Activated naive CD8-positive, alpha-beta T cell treated with anti-CD3 and anti-CD28 coated beads for 36 hours (primary cell): ENCODE measurements at regions not wholly inside any gene's neighbourhood (a gene's known extent, or its start where the extent isn't known, plus 50 kb on each side); places are given as distances from the start of the nearest gene placed in this dataset.
"Not testable (repeated sequence)": the region's sequence is repeated elsewhere in the genome, so short reads cannot be mapped to it uniquely, and the experiment has no call there.

Experiments
- DNase-seq: peaks from one replicate; pipeline ENCODE4 v3.0.0; 2021
- H3K27ac Mint-ChIP-seq: one replicate; pipeline ENCODE4 v1.8.0; 2022; ENCODE audit warnings: mild to moderate bottlenecking, moderate library complexity, mixed read lengths
- H3K27me3 Mint-ChIP-seq: one replicate; pipeline ENCODE4 v1.8.0; 2022; ENCODE audit warnings: mild to moderate bottlenecking, mixed read lengths
- H3K36me3 Mint-ChIP-seq: one replicate; pipeline ENCODE4 v1.8.0; 2021; ENCODE audit warnings: mild to moderate bottlenecking, mixed read lengths
- H3K4me1 Mint-ChIP-seq: one replicate; pipeline ENCODE4 v1.8.0; 2021; ENCODE audit warnings: mixed read lengths
- H3K4me3 Mint-ChIP-seq: one replicate; pipeline ENCODE4 v1.8.0; 2022; ENCODE audit warnings: mild to moderate bottlenecking, moderate library complexity, mixed read lengths
- H3K9me3 Mint-ChIP-seq: one replicate; pipeline ENCODE4 v1.8.0; 2022; ENCODE audit warnings: mixed read lengths

GRCh38 chr12:116661341-116661740 is 76.5 kb downstream of the SPRING1 start:
- no peak overlapping the region for H3K27ac Mint-ChIP-seq
- H3K27me3 Mint-ChIP-seq, result peaks cover 13% of the 10 kb centered on the region
- no peaks in the 10 kb centered on the region for H3K4me1 Mint-ChIP-seq
- H3K4me3 Mint-ChIP-seq, result no peak overlapping the region
- DNase-seq, result no peak
- H3K9me3 Mint-ChIP-seq, result no peaks in the 10 kb centered on the region
- H3K36me3 Mint-ChIP-seq, result no peaks in the 10 kb centered on the region

GRCh38 chr12:116660740-116661139 is 77.1 kb downstream of the SPRING1 start:
- not testable (repeated sequence) for H3K36me3 Mint-ChIP-seq, H3K27ac Mint-ChIP-seq, H3K4me3 Mint-ChIP-seq, H3K4me1 Mint-ChIP-seq, DNase-seq, H3K9me3 Mint-ChIP-seq
- peaks cover 13% of the 10 kb centered on the region for H3K27me3 Mint-ChIP-seq

- Mint-ChIP-seq H3K9me3 (no peaks in the 10 kb centered on the region), H3K36me3 (no peaks in the 10 kb centered on the region), H3K4me1 (no peaks in the 10 kb centered on the region), H3K4me3 (no peak overlapping the region), H3K27ac (no peak overlapping the region), H3K27me3 (peaks cover 13% of the 10 kb centered on the region)
- no peak for DNase-seq
These were observed 77.9 kb downstream of the SPRING1 start for GRCh38 chr12:116659771-116660481.

GRCh38 chr12:116657921-116658495 is 79.9 kb downstream of the SPRING1 start:
- Mint-ChIP-seq H3K4me3 (no peak overlapping the region), H3K36me3 (no peaks in the 10 kb centered on the region), H3K27me3 (peaks cover 7% of the 10 kb centered on the region)

GRCh38 chr12:116656306-116656705 is 81.6 kb downstream of the SPRING1 start:
- peaks cover 7% of the 10 kb centered on the region for H3K27me3 Mint-ChIP-seq
- H3K4me1 Mint-ChIP-seq, result no peaks in the 10 kb centered on the region
- H3K9me3 Mint-ChIP-seq, result no peaks in the 10 kb centered on the region
- H3K27ac Mint-ChIP-seq, result no peak overlapping the region
- no peak overlapping the region for H3K4me3 Mint-ChIP-seq
- H3K36me3 Mint-ChIP-seq, result no peaks in the 10 kb centered on the region
- DNase-seq, result no peak

More at GRCh38 chr12:116657921-116658495, 79.9 kb downstream of the SPRING1 start:
- DNase-seq, result no peak
- Mint-ChIP-seq H3K27ac (no peak overlapping the region), H3K9me3 (no peaks in the 10 kb centered on the region), H3K4me1 (no peaks in the 10 kb centered on the region)

GRCh38 chr12:116654226-116654743 is 83.6 kb downstream of the SPRING1 start:
- H3K27me3 Mint-ChIP-seq, result peaks cover 7% of the 10 kb centered on the region
- H3K4me3 Mint-ChIP-seq, result no peak overlapping the region
- H3K27ac Mint-ChIP-seq, result no peak overlapping the region
- peaks cover 3% of the 10 kb centered on the region for H3K9me3 Mint-ChIP-seq
- H3K36me3 Mint-ChIP-seq, result no peaks in the 10 kb centered on the region
- DNase-seq, result no peak
- H3K4me1 Mint-ChIP-seq, result no peaks in the 10 kb centered on the region

GRCh38 chr12:116651089-116651488 is 86.8 kb downstream of the SPRING1 start:
- Mint-ChIP-seq H3K4me3 (no peak overlapping the region), H3K9me3 (peaks cover 3% of the 10 kb centered on the region), H3K36me3 (no peaks in the 10 kb centered on the region), H3K4me1 (no peaks in the 10 kb centered on the region), H3K27ac (no peak overlapping the region), H3K27me3 (no peaks in the 10 kb centered on the region)
- DNase-seq, result no peak

- Mint-ChIP-seq H3K27me3 (no peaks in the 10 kb centered on the region), H3K36me3 (no peaks in the 10 kb centered on the region), H3K4me3 (no peak overlapping the region), H3K9me3 (peaks cover 3% of the 10 kb centered on the region), H3K27ac (no peak overlapping the region), H3K4me1 (no peaks in the 10 kb centered on the region)
- no peak for DNase-seq
These were observed 87.2 kb downstream of the SPRING1 start for GRCh38 chr12:116650585-116651087.

GRCh38 chr12:116650062-116650461 is 87.8 kb downstream of the SPRING1 start:
- Mint-ChIP-seq H3K27me3 (no peaks in the 10 kb centered on the region), H3K4me1 (no peaks in the 10 kb centered on the region), H3K9me3 (peaks cover 3% of the 10 kb centered on the region), H3K27ac (no peak overlapping the region), H3K4me3 (no peak overlapping the region), H3K36me3 (no peaks in the 10 kb centered on the region)
- DNase-seq, result no peak

GRCh38 chr12:116647813-116648212 is 88.6 kb downstream of the MAP1LC3B2 start:
- Mint-ChIP-seq H3K4me3 (no peak overlapping the region), H3K36me3 (no peaks in the 10 kb centered on the region), H3K9me3 (peaks cover 5% of the 10 kb centered on the region), H3K27ac (no peak overlapping the region), H3K27me3 (no peaks in the 10 kb centered on the region), H3K4me1 (peaks cover 1% of the 10 kb centered on the region)
- no peak for DNase-seq

- peaks cover 5% of the 10 kb centered on the region for H3K9me3 Mint-ChIP-seq
- peaks cover 5% of the 10 kb centered on the region for H3K4me1 Mint-ChIP-seq
- H3K4me3 Mint-ChIP-seq, result no peak overlapping the region
- no peaks in the 10 kb centered on the region for H3K27me3 Mint-ChIP-seq
- H3K27ac Mint-ChIP-seq, result no peak overlapping the region
- DNase-seq, result no peak
- H3K36me3 Mint-ChIP-seq, result no peaks in the 10 kb centered on the region
These were observed 87.7 kb downstream of the MAP1LC3B2 start for GRCh38 chr12:116646901-116647300.

- DNase-seq, result no peak
- Mint-ChIP-seq H3K4me3 (no peak overlapping the region), H3K36me3 (no peaks in the 10 kb centered on the region), H3K9me3 (peaks cover 5% of the 10 kb centered on the region), H3K4me1 (peaks cover 5% of the 10 kb centered on the region), H3K27me3 (no peaks in the 10 kb centered on the region), H3K27ac (no peak overlapping the region)
These were observed 85.6 kb downstream of the MAP1LC3B2 start for GRCh38 chr12:116644806-116645205.

- Mint-ChIP-seq H3K9me3 (peaks cover 2% of the 10 kb centered on the region), H3K4me3 (no peak overlapping the region), H3K36me3 (no peaks in the 10 kb centered on the region), H3K27ac (no peak overlapping the region), H3K27me3 (no peaks in the 10 kb centered on the region), H3K4me1 (peaks cover 5% of the 10 kb centered on the region)
- no peak for DNase-seq
These were observed 83.5 kb downstream of the MAP1LC3B2 start for GRCh38 chr12:116642683-116643082.

- Mint-ChIP-seq H3K4me3 (no peak overlapping the region), H3K4me1 (peaks cover 5% of the 10 kb centered on the region), H3K27me3 (no peaks in the 10 kb centered on the region), H3K27ac (no peak overlapping the region), H3K36me3 (no peaks in the 10 kb centered on the region), H3K9me3 (peaks cover 2% of the 10 kb centered on the region)
- no peak for DNase-seq
These were observed 82.9 kb downstream of the MAP1LC3B2 start for GRCh38 chr12:116642106-116642505.

- DNase-seq, result no peak
- H3K9me3 Mint-ChIP-seq, result peaks cover 2% of the 10 kb centered on the region
- no peaks in the 10 kb centered on the region for H3K36me3 Mint-ChIP-seq
- H3K27ac Mint-ChIP-seq, result no peak overlapping the region
- no peak overlapping the region for H3K4me3 Mint-ChIP-seq
- peaks cover 10% of the 10 kb centered on the region for H3K4me1 Mint-ChIP-seq
- peaks cover 4% of the 10 kb centered on the region for H3K27me3 Mint-ChIP-seq
These were observed 81.1 kb downstream of the MAP1LC3B2 start for GRCh38 chr12:116640281-116640680.

GRCh38 chr12:116639765-116640164 is 80.6 kb downstream of the MAP1LC3B2 start:
- no peak overlapping the region for H3K27ac Mint-ChIP-seq
- DNase-seq, result no peak
- H3K4me1 Mint-ChIP-seq, result peaks cover 13% of the 10 kb centered on the region
- H3K27me3 Mint-ChIP-seq, result peaks cover 6% of the 10 kb centered on the region
- peaks cover 2% of the 10 kb centered on the region for H3K9me3 Mint-ChIP-seq
- no peak overlapping the region for H3K4me3 Mint-ChIP-seq
- H3K36me3 Mint-ChIP-seq, result no peaks in the 10 kb centered on the region
